Sigmoid colon (tissue), 6 donors: ENCODE measurements at regions not wholly inside any gene's neighbourhood (a gene's known extent, or its start where the extent isn't known, plus 50 kb on each side); places are given as distances from the start of the nearest gene placed in this dataset.

ENCODE experiments used
- DNase-seq: peaks from one replicate; pipeline ENCODE4 v3.0.0-alpha.2; 2019
- H3K27ac ChIP-seq, 4 donors: fragments of 200-600 bp; sonication (generic); one replicate each; pipeline ENCODE4 v1.5.1; 2016 to 2019; ENCODE audit warnings: mild to moderate bottlenecking in 1 of 4
- H3K27me3 ChIP-seq, 3 donors: fragments of 200-600 bp; sonication (generic); one replicate each; pipeline ENCODE4 v1.5.1; 2019; ENCODE audit warnings: mild to moderate bottlenecking in 1 of 3
- H3K36me3 ChIP-seq, 4 donors: fragments of 200-600 bp; sonication (generic); one replicate each; pipeline ENCODE4 v1.5.1; 2016 to 2019
- H3K4me1 ChIP-seq, 4 donors: fragments of 200-600 bp; sonication (generic); one replicate each; pipeline ENCODE4 v1.5.1; 2017 to 2019
- H3K4me3 ChIP-seq, 4 donors: fragments of 200-600 bp; sonication (generic); one replicate each; pipeline ENCODE4 v1.5.1; 2017 to 2019; ENCODE audit warnings: mild to moderate bottlenecking in 2 of 4, moderate library complexity in 1 of 4
- H3K9me3 ChIP-seq, 4 donors: fragments of 200-600 bp in 3 of 4; sonication (generic) in 3 of 4; one replicate each; pipeline versions ENCODE4 v1.5.1 to v1.6.1; 2013 to 2019
- EP300 ChIP-seq, 4 donors: sonication (generic); formaldehyde crosslinking; IDR thresholded peaks; one replicate each; pipeline ENCODE4 v1.6.1; 2017; ENCODE audit warnings: antibody characterized with exemption in 4 of 4
- POLR2A ChIP-seq, 2 donors: fragments of 450-650 bp; IDR thresholded peaks; one replicate each; pipeline ENCODE4 v1.6.1; 2016; ENCODE audit warnings: antibody characterized with exemption in 2 of 2, mild to moderate bottlenecking in 2 of 2, moderate library complexity in 2 of 2
- POLR2AphosphoS5 ChIP-seq, 4 donors: sonication (generic); formaldehyde crosslinking; IDR thresholded peaks; one replicate each; pipeline ENCODE4 v1.6.1; 2017; ENCODE audit warnings: antibody characterized with exemption in 4 of 4
- WGBS, 2 donors: extraction: QIAGEN DNeasy Blood & Tissue Kit; methylation state at CpG; one replicate each; pipeline ENCODE4 v1.1.7; 2013; 5-methylcytosine and 5-hydroxymethylcytosine counted together
- intact Hi-C: fragments of 100-400 bp; cut with DNase I; formaldehyde crosslinking; loops from one replicate; pipeline ENCODE4 v1.15.1; 2023
- TF ChIP-seq, protein P1 (sequence below), 4 experiments: fragments of 450-650 bp in 3 of 4; fragments of 200-600 bp in 1 of 4; IDR thresholded peaks; one replicate each; pipeline ENCODE4 v1.5.1; 2016 to 2019; ENCODE audit warnings: antibody characterized with exemption in 4 of 4, mild to moderate bottlenecking in 3 of 4, moderate library complexity in 2 of 4
- donor health status: healthy with polysubstance abuse.
- donor health status: healthy.

DNA sequence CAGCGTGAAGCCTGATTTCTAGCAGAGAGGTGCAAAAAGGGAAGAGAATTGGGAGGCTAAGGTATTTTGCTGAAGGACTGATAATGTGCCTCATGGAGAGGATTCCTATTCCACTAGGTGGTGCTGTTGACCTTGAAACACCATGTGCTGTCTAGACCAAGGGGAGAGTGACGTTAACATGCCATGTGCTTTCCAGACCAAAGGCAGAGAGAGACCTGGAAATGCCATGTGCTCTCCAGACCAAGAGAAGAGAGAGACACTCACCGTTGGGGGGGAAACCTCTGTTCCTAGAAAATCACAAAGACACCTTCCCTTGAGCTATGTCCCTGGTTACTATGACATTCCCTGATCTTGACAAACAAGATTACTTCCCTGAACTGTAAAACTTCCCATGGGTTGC lies 286.0 kb upstream of the TUSC1 start:
- Histone ChIP-seq H3K27me3 (no peaks in the 10 kb centered on the region), H3K9me3 (peaks cover 0 to 3% (median 0%) of the 10 kb centered on the region in 4 donors), H3K36me3 (no peaks in the 10 kb centered on the region), H3K4me3 (no peak overlapping the region), H3K27ac (no peak overlapping the region), H3K4me1 (no peaks in the 10 kb centered on the region)
- DNase-seq: no peak
- TF ChIP-seq, protein P1, sequence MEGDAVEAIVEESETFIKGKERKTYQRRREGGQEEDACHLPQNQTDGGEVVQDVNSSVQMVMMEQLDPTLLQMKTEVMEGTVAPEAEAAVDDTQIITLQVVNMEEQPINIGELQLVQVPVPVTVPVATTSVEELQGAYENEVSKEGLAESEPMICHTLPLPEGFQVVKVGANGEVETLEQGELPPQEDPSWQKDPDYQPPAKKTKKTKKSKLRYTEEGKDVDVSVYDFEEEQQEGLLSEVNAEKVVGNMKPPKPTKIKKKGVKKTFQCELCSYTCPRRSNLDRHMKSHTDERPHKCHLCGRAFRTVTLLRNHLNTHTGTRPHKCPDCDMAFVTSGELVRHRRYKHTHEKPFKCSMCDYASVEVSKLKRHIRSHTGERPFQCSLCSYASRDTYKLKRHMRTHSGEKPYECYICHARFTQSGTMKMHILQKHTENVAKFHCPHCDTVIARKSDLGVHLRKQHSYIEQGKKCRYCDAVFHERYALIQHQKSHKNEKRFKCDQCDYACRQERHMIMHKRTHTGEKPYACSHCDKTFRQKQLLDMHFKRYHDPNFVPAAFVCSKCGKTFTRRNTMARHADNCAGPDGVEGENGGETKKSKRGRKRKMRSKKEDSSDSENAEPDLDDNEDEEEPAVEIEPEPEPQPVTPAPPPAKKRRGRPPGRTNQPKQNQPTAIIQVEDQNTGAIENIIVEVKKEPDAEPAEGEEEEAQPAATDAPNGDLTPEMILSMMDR (IDR thresholded peaks at IDR 0.05): peak in 1 of 4 experiments; percentile 12
- TF ChIP-seq EP300 (IDR thresholded peaks at IDR 0.05): no peak
- WGBS, 2 donors: 40 to 47% methylated on average over 3 of the region's 3 CpGs
- intact Hi-C loops: loop anchor here (10.0 kb wide), 1 partner anchor 361 kb away; no protein-coding TSS in a partner anchor

DNA sequence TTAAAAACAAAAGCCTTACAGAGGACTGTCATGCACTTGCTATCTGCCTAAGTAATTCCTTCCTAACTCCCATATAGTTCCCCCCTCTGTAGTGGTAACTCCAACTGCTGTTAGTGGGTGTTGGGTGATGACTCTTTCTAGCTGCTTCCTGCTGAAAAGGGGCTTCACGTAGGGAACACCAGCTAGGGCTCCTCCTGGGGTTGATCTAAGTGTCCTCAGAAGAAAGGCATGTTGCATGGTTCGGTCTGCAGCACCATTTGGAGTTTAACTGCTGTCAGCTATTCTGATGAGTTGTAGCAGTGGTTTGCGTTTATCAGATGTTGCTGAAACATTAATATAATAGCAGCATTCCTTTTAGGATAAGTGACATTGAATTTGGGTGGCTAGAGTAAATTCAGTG lies 281.9 kb upstream of the TUSC1 start:
- no peak overlapping the region for H3K4me3 ChIP-seq
- intact Hi-C loops: loop anchor here (10.0 kb wide), 1 partner anchor 365 kb away; no protein-coding TSS in a partner anchor
- WGBS, 2 donors: 58 to 73% methylated on average over 3 of the region's 3 CpGs

DNA sequence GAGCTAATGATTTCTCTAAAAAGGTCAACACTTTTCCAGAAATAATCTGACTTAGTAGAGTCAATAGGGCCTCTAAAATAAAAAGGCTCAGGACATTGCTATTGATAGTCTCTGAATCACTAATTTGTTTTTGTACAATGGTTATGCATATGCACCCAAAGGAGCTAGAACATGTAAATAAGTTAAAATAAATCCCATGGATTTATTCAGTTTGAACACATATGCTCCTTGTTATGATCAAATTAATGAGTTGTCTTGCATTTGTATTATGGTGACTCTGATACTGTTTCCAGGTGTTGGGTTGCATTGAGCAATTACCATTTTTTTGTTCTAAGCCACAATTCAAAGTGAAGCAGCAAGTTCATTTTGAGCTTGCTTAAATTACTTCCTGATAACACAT lies 276.0 kb upstream of the TUSC1 start:
- no peak for DNase-seq
- H3K27me3 ChIP-seq: no peaks in the 10 kb centered on the region
- TF ChIP-seq POLR2A (IDR thresholded peaks at IDR 0.05) (no peak), POLR2AphosphoS5 (IDR thresholded peaks at IDR 0.05) (no peak), EP300 (IDR thresholded peaks at IDR 0.05) (no peak)
- TF ChIP-seq, protein P1 (IDR thresholded peaks at IDR 0.05): no peak
- H3K4me1 ChIP-seq: no peaks in the 10 kb centered on the region
- H3K27ac ChIP-seq: no peak overlapping the region
- intact Hi-C loops: no loop called here
- no peak overlapping the region for H3K4me3 ChIP-seq
- H3K36me3 ChIP-seq: no peaks in the 10 kb centered on the region
- H3K9me3 ChIP-seq: peaks cover 0 to 2% (median 0%) of the 10 kb centered on the region in 4 donors

More for the DNA sequence above, 281.9 kb upstream of the TUSC1 start:
- DNase-seq: no peak
- TF ChIP-seq, protein P1 (IDR thresholded peaks at IDR 0.05): no peak
- no peak for TF ChIP-seq POLR2A (IDR thresholded peaks at IDR 0.05)
- no peak for TF ChIP-seq EP300 (IDR thresholded peaks at IDR 0.05)
- no peak for TF ChIP-seq POLR2AphosphoS5 (IDR thresholded peaks at IDR 0.05)
- H3K27ac ChIP-seq: no peak overlapping the region
- no peaks in the 10 kb centered on the region for H3K4me1 ChIP-seq
- no peaks in the 10 kb centered on the region for H3K27me3 ChIP-seq
- H3K36me3 ChIP-seq: no peaks in the 10 kb centered on the region
- peaks cover 0 to 3% (median 0%) of the 10 kb centered on the region in 4 donors for H3K9me3 ChIP-seq

DNA sequence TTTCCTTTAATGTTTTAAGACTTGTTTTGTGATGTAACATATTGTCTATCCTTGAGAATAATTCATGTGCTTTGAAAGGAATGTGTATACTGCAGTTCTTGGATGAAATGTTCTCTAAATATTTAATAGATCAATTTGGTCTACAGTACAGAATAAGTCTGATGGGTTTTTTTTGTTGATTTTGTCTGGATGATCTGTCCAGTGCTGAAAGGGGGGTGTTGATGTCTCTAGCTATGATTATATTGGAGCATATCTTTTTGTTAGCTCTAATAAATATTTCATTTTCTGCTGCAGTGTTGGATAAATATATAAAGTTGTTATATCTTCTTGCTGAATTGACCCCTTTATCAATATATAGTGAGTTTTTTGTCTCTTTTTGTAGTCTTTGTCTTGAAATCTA lies 269.9 kb upstream of the TUSC1 start:
- Histone ChIP-seq H3K4me1 (no peaks in the 10 kb centered on the region), H3K4me3 (no peak overlapping the region), H3K27ac (no peak overlapping the region), H3K36me3 (no peaks in the 10 kb centered on the region), H3K27me3 (no peaks in the 10 kb centered on the region), H3K9me3 (peaks cover 0 to 2% (median 0%) of the 10 kb centered on the region in 4 donors)
- intact Hi-C loops: no loop called here
- TF ChIP-seq POLR2AphosphoS5 (IDR thresholded peaks at IDR 0.05): no peak
- no peak for TF ChIP-seq POLR2A (IDR thresholded peaks at IDR 0.05)
- TF ChIP-seq, protein P1 (IDR thresholded peaks at IDR 0.05): no peak
- no peak for TF ChIP-seq EP300 (IDR thresholded peaks at IDR 0.05)
- DNase-seq: no peak

DNA sequence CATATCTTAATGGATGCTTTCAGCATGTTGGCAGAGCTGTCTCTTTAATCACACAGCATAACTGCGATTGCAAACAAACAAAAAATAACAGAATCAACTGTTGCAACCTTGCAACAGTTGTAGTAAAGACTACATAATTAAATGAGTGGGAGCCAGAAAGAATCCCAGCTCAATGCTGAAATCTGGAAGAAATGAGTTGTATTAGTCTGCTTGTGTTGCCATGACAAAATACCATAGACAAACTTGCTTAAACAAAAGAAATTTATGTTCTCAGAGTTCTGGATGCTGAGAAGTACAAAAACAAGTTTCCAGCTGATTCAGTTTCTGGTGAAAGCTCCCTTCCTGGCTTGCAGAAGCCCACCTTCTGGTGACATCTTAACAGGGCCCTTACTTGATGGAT lies 260.9 kb upstream of the TUSC1 start:
- H3K4me3 ChIP-seq: no peak overlapping the region
- H3K4me1 ChIP-seq: peaks cover 0 to 3% (median 0%) of the 10 kb centered on the region in 4 donors
- TF ChIP-seq POLR2AphosphoS5 (IDR thresholded peaks at IDR 0.05) (no peak), EP300 (IDR thresholded peaks at IDR 0.05) (no peak), POLR2A (IDR thresholded peaks at IDR 0.05) (no peak)
- TF ChIP-seq, protein P1 (IDR thresholded peaks at IDR 0.05): no peak
- WGBS, 2 donors: 77 to 89% methylated on average over 1 of the region's 1 CpG
- no peak overlapping the region for H3K27ac ChIP-seq
- intact Hi-C loops: no loop called here
- peaks cover 0 to 7% (median 0%) of the 10 kb centered on the region in 4 donors for H3K9me3 ChIP-seq
- DNase-seq: no peak
- no peaks in the 10 kb centered on the region for H3K27me3 ChIP-seq
- H3K36me3 ChIP-seq: no peaks in the 10 kb centered on the region
